A549 (cell line): ENCODE measurements at regions not wholly inside any gene's neighbourhood (a gene's known extent, or its start where the extent isn't known, plus 50 kb on each side); places are given as distances from the start of the nearest gene placed in this dataset.

ENCODE experiments used
- ATAC-seq, 2 experiments: fragments of 200-7000 bp in 1 of 2; fragments of >200 bp in 1 of 2; cut with Nextera tagmentation in 1 of 2; cut with Tn5 transposase in 1 of 2; 3 replicates each; pipeline versions ENCODE4 v1.8.0 to v1.9.1; 2018 to 2020; ENCODE audit warnings: mild to moderate bottlenecking in 1 of 2, moderate library complexity in 1 of 2
- CTCF ChIA-PET: fragments of 300-600 bp; sonication (Branson Sonifier 250); formaldehyde crosslinking; extraction: SDS; loops from one replicate; lab custom pipeline; 2021; ENCODE audit warnings: antibody characterized with exemption, inconsistent platforms; lab: Yijun Ruan, JAX
- POLR2A ChIA-PET: fragments of 350-600 bp; formaldehyde crosslinking; extraction: SDS; loops from one replicate; lab custom pipeline; 2021; ENCODE audit warnings: antibody characterized with exemption, inconsistent platforms; lab: Yijun Ruan, JAX
- DNase-seq, 2 experiments: peaks; one replicate each; pipeline versions ENCODE4 v3.0.0 to v3.0.0-alpha.2; 2011 to 2016; ENCODE audit warnings: low read depth in 1 of 2, low spot score in 1 of 2
- FAIRE-seq: peaks from 2 replicates; lab custom pipeline; 2011; peaks lifted over from hg19 to GRCh38; lab: Jason Lieb, UNC
- H3K27ac ChIP-seq, 2 experiments: fragments of >200 bp; sonication (Bioruptor Twin); formaldehyde crosslinking; 3 replicates each; pipeline ENCODE4 v1.5.1; 2016 to 2017
- H3K4me1 ChIP-seq: fragments of >200 bp; sonication (Bioruptor Twin); formaldehyde crosslinking; 3 replicates; pipeline ENCODE4 v1.6.1; 2016
- H3K4me2 ChIP-seq: fragments of >200 bp; sonication (Bioruptor Twin); formaldehyde crosslinking; 3 replicates; pipeline ENCODE4 v1.6.1; 2016
- H3K4me3 ChIP-seq: fragments of >200 bp; sonication (Bioruptor Twin); formaldehyde crosslinking; 3 replicates; pipeline ENCODE4 v1.5.1; 2016
- H3K9me3 ChIP-seq: fragments of >200 bp; sonication (Bioruptor Twin); formaldehyde crosslinking; 3 replicates; pipeline ENCODE4 v1.6.1; 2016
- BCL3 ChIP-seq: fragments of >200 bp; sonication (Bioruptor Twin); formaldehyde crosslinking; IDR thresholded peaks from 3 replicates; pipeline ENCODE4 v1.6.1; 2016
- CBX8 ChIP-seq: fragments of 200-600 bp; sonication (generic); IDR thresholded peaks from 2 replicates; pipeline ENCODE4 v1.6.1; 2016
- CHD4 ChIP-seq: fragments of 200-600 bp; sonication (generic); IDR thresholded peaks from 2 replicates; pipeline ENCODE4 v1.6.1; 2016; ENCODE audit warnings: antibody characterized with exemption, mild to moderate bottlenecking, borderline replicate concordance
- E2F6 ChIP-seq: IDR thresholded peaks from 2 replicates; pipeline ENCODE4 v1.6.1; 2012; ENCODE audit warnings: low read depth, borderline replicate concordance
- ELK1 ChIP-seq: fragments of 150-350 bp; IDR thresholded peaks from 2 replicates; pipeline ENCODE4 v1.6.1; 2014; ENCODE audit warnings: low read depth, mild to moderate bottlenecking, low read length
- EP300 ChIP-seq, 2 experiments: fragments of >200 bp; sonication (Bioruptor Twin); formaldehyde crosslinking; IDR thresholded peaks; 2 replicates in 1 of 2; 3 replicates in 1 of 2; pipeline ENCODE4 v1.6.1; 2016 to 2017
- ESRRA ChIP-seq: fragments of 150-350 bp; IDR thresholded peaks from 2 replicates; pipeline ENCODE4 v1.6.1; 2014; ENCODE audit warnings: mild to moderate bottlenecking, low read length, borderline replicate concordance
- FOSL2 ChIP-seq, 2 experiments: fragments of 450-650 bp in 1 of 2; fragments of >200 bp in 1 of 2; sonication (Bioruptor Twin) in 1 of 2; formaldehyde crosslinking; IDR thresholded peaks; 2 replicates each; pipeline versions ENCODE4 v1.5.0 to v1.6.1; 2016 to 2020; ENCODE audit warnings: mild to moderate bottlenecking in 1 of 2, moderate library complexity in 1 of 2
- GATA3 ChIP-seq: IDR thresholded peaks from 2 replicates; pipeline ENCODE4 v1.6.1; 2012; ENCODE audit warnings: borderline replicate concordance
- HES2 ChIP-seq: fragments of >200 bp; sonication (Bioruptor Twin); formaldehyde crosslinking; IDR thresholded peaks from 2 replicates; pipeline ENCODE4 v1.6.1; 2016
- HOXB13 ChIP-seq: fragments of 250-450 bp; sonication (Bioruptor Pico); IDR thresholded peaks from 2 replicates; pipeline ENCODE4 v1.5.0; 2020; ENCODE audit warnings: low read depth, mild to moderate bottlenecking, moderate library complexity
- HOXB5 ChIP-seq: fragments of 250-450 bp; sonication (Bioruptor Pico); IDR thresholded peaks from 2 replicates; pipeline ENCODE4 v1.5.0; 2020; ENCODE audit warnings: mild to moderate bottlenecking, moderate library complexity
- KDM1A ChIP-seq: fragments of 200-600 bp; sonication (generic); IDR thresholded peaks from 2 replicates; pipeline ENCODE4 v1.6.1; 2016; ENCODE audit warnings: low read depth, mild to moderate bottlenecking
- KDM5A ChIP-seq: fragments of 200-600 bp; sonication (generic); IDR thresholded peaks from 2 replicates; pipeline ENCODE4 v1.6.1; 2016; ENCODE audit warnings: antibody characterized with exemption, mild to moderate bottlenecking
- NPAS2 ChIP-seq: fragments of 250-450 bp; sonication (Bioruptor Pico); IDR thresholded peaks from 2 replicates; pipeline ENCODE4 v1.8.0; 2022; ENCODE audit warnings: mild to moderate bottlenecking, moderate library complexity, borderline replicate concordance
- PHF8 ChIP-seq: fragments of 200-600 bp; sonication (generic); IDR thresholded peaks from 2 replicates; pipeline ENCODE4 v1.6.1; 2016; ENCODE audit warnings: low read depth, mild to moderate bottlenecking, antibody characterized with exemption, moderate library complexity, borderline replicate concordance
- POLR2A ChIP-seq: IDR thresholded peaks from 2 replicates; pipeline ENCODE4 v1.6.1; 2012; ENCODE audit warnings: mild to moderate bottlenecking, low read length
- RARB ChIP-seq: fragments of 250-450 bp; sonication (Bioruptor Pico); IDR thresholded peaks from 2 replicates; pipeline ENCODE4 v1.8.0; 2021; ENCODE audit warnings: mild to moderate bottlenecking, moderate library complexity
- RNF2 ChIP-seq: fragments of 200-600 bp; sonication (generic); IDR thresholded peaks from 2 replicates; pipeline ENCODE4 v1.6.1; 2016; ENCODE audit warnings: low read depth, mild to moderate bottlenecking, antibody characterized with exemption, moderate library complexity, borderline replicate concordance
- USF2 ChIP-seq: fragments of 450-650 bp; IDR thresholded peaks from 2 replicates; pipeline ENCODE4 v1.6.1; 2014; ENCODE audit warnings: antibody characterized with exemption
- ZFP36 ChIP-seq: fragments of 450-650 bp; IDR thresholded peaks from 2 replicates; pipeline ENCODE4 v1.6.1; 2014; ENCODE audit warnings: borderline replicate concordance; ENCODE audit not compliant: partially characterized antibody
- ZSCAN20 ChIP-seq: fragments of 250-450 bp; sonication (Bioruptor Pico); IDR thresholded peaks from 2 replicates; pipeline ENCODE4 v1.8.0; 2022; ENCODE audit warnings: mild to moderate bottlenecking, moderate library complexity
- WGBS: methylation state at CpG from one replicate; pipeline ENCODE4 v1.1.6; 2017; ENCODE audit errors: missing lambda C conversion rate; 5-methylcytosine and 5-hydroxymethylcytosine counted together

GRCh38 chr11:95554911-95555310 lies 234.7 kb downstream of the FAM76B start:
- DNase-seq (no peak), FAIRE-seq (no peak), ATAC-seq (no peak)
- TF ChIP-seq RNF2 (no peak), E2F6 (no peak), FOSL2 (IDR thresholded peaks at IDR 0.05) (no peak), FOSL2 (CRISPR knock-in tag; IDR thresholded peaks at IDR 0.05) (no peak), ZFP36 (no peak)
- ChIA-PET POLR2A (no interaction called here), CTCF (no interaction called here)
- 69% methylated on average over 4 of the region's 4 CpGs for WGBS
- Histone ChIP-seq H3K4me3 (no peak overlapping the region), H3K27ac (no peak overlapping the region), H3K4me1 (no peaks in the 10 kb centered on the region), H3K4me2 (no peak overlapping the region), H3K9me3 (no peaks in the 10 kb centered on the region)

- no peak overlapping the region for H3K4me2 ChIP-seq
- 67% methylated on average over 2 of the region's 2 CpGs for WGBS
- H3K9me3 ChIP-seq, result no peaks in the 10 kb centered on the region
- FAIRE-seq (no peak), ATAC-seq (no peak), DNase-seq (no peak)
- H3K4me1 ChIP-seq, result no peaks in the 10 kb centered on the region
- no peak overlapping the region for H3K4me3 ChIP-seq
- no peak overlapping the region for H3K27ac ChIP-seq
- ChIA-PET CTCF (no interaction called here), POLR2A (no interaction called here)
- TF ChIP-seq HOXB13 (no peak), NPAS2 (CRISPR knock-in tag) (no peak), BCL3 (no peak), POLR2A (no peak), CHD4 (no peak), RARB (CRISPR knock-in tag) (no peak), GATA3 (no peak), PHF8 (no peak), EP300 (IDR thresholded peaks at IDR 0.05) (no peak), USF2 (no peak), HOXB5 (CRISPR knock-in tag) (no peak), KDM5A (no peak), KDM1A (no peak), ZSCAN20 (CRISPR knock-in tag) (no peak), ESRRA (no peak), HES2 (no peak)
Observed at GRCh38 chr11:95549301-95549700, 240.3 kb downstream of the FAM76B start.

GRCh38 chr11:95548416-95548815 lies 241.2 kb downstream of the FAM76B start:
- no peak overlapping the region for H3K4me2 ChIP-seq
- TF ChIP-seq E2F6 (no peak), ELK1 (no peak), RARB (CRISPR knock-in tag) (no peak), ZFP36 (no peak), HOXB5 (CRISPR knock-in tag) (no peak), CBX8 (no peak)
- ChIA-PET CTCF (no interaction called here), POLR2A (no interaction called here)
- H3K27ac ChIP-seq, result no peak overlapping the region
- no peaks in the 10 kb centered on the region for H3K4me1 ChIP-seq
- ATAC-seq (no peak), DNase-seq (no peak), FAIRE-seq (no peak)
- H3K4me3 ChIP-seq, result no peak overlapping the region
- H3K9me3 ChIP-seq, result no peaks in the 10 kb centered on the region
